Mesothelial cell of epicardium (in vitro differentiated cells): ENCODE measurements at regions not wholly inside any gene's neighbourhood (a gene's known extent, or its start where the extent isn't known, plus 50 kb on each side); places are given as distances from the start of the nearest gene placed in this dataset.

Experiments
- DNase-seq, 2 experiments: peaks; one replicate each; pipeline ENCODE4 v3.0.0; 2021; ENCODE audit warnings: low spot score in 2 of 2; ENCODE audit not compliant: unreplicated experiment in 2 of 2
- H3K27ac Mint-ChIP-seq: 2 replicates; pipeline ENCODE4 v1.8.0; 2021; ENCODE audit warnings: mixed read lengths
- H3K27me3 Mint-ChIP-seq: 2 replicates; pipeline ENCODE4 v1.8.0; 2021; ENCODE audit warnings: low read depth, mixed read lengths
- H3K36me3 Mint-ChIP-seq: 2 replicates; pipeline ENCODE4 v1.8.0; 2021; ENCODE audit warnings: mixed read lengths
- H3K4me1 Mint-ChIP-seq: 2 replicates; pipeline ENCODE4 v1.8.0; 2021; ENCODE audit warnings: mixed read lengths
- H3K4me3 Mint-ChIP-seq: 2 replicates; pipeline ENCODE4 v1.8.0; 2021; ENCODE audit warnings: mild to moderate bottlenecking, moderate library complexity, mixed read lengths
- H3K9me3 Mint-ChIP-seq: 2 replicates; pipeline ENCODE4 v1.8.0; 2021; ENCODE audit warnings: mixed read lengths
- TF ChIP-seq, protein P1 (sequence below): fragments of 200-600 bp; sonication (generic); IDR thresholded peaks from one replicate; pipeline ENCODE4 v1.5.0; 2021; ENCODE audit warnings: antibody characterized with exemption; ENCODE audit not compliant: unreplicated experiment

- peak overlapping the region; percentile 55 for H3K27ac Mint-ChIP-seq
- TF ChIP-seq, protein P1, sequence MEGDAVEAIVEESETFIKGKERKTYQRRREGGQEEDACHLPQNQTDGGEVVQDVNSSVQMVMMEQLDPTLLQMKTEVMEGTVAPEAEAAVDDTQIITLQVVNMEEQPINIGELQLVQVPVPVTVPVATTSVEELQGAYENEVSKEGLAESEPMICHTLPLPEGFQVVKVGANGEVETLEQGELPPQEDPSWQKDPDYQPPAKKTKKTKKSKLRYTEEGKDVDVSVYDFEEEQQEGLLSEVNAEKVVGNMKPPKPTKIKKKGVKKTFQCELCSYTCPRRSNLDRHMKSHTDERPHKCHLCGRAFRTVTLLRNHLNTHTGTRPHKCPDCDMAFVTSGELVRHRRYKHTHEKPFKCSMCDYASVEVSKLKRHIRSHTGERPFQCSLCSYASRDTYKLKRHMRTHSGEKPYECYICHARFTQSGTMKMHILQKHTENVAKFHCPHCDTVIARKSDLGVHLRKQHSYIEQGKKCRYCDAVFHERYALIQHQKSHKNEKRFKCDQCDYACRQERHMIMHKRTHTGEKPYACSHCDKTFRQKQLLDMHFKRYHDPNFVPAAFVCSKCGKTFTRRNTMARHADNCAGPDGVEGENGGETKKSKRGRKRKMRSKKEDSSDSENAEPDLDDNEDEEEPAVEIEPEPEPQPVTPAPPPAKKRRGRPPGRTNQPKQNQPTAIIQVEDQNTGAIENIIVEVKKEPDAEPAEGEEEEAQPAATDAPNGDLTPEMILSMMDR: no peak
- peaks cover 39% of the 10 kb centered on the region for H3K9me3 Mint-ChIP-seq
- H3K27me3 Mint-ChIP-seq: no peaks in the 10 kb centered on the region
- peaks cover 3% of the 10 kb centered on the region for H3K36me3 Mint-ChIP-seq
- no peak for DNase-seq
- peaks cover 32% of the 10 kb centered on the region for H3K4me1 Mint-ChIP-seq
- no peak overlapping the region for H3K4me3 Mint-ChIP-seq
Measured at GRCh38 chr14:58954052-58954451, 234.4 kb upstream of the DAAM1 start.

GRCh38 chr14:58954901-58955861 lies 233.3 kb upstream of the DAAM1 start:
- Mint-ChIP-seq H3K4me3 (peak overlapping the region; percentile 8), H3K36me3 (peaks cover 3% of the 10 kb centered on the region), H3K4me1 (peaks cover 32% of the 10 kb centered on the region), H3K27me3 (no peaks in the 10 kb centered on the region), H3K27ac (peak overlapping the region; percentile 55), H3K9me3 (peaks cover 33% of the 10 kb centered on the region)
- DNase-seq: no peak
- TF ChIP-seq, protein P1: no peak

DNA sequence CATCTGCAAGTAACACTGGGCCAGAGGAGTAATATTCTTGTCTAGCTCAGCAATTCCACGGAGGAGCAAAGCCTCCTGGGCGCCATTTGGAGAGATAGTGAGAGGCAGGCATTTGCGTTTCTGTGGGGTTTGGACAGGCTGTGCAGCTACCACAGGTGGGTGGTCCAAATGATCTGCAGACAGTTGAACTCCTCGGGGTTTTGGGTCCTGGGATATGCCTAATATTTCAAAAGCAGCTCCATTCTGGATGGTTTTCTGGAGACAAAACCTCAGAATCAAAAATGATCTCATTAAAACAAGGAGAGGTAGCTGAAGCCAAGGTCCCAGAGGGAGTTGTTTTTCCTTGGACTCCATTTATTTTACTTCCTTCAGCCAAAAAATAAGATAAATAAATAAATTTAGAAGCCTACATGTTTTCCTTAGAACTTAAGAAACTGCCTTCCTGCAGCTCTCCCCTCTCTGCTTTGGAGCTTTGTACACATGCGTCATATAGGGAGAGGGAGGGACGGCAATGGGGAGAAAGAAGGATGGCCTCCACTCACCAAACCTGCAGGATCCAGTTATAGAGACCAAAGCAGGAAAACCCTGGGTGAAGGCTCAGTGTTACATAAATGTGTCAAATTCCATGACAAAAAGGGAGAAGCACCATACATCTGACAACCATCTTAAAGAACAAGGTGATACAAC lies 227.3 kb upstream of the DAAM1 start:
- Mint-ChIP-seq H3K27ac (no peak overlapping the region), H3K4me1 (peaks cover 31% of the 10 kb centered on the region), H3K36me3 (peaks cover 2% of the 10 kb centered on the region), H3K27me3 (no peaks in the 10 kb centered on the region), H3K4me3 (no peak overlapping the region), H3K9me3 (peaks cover 12% of the 10 kb centered on the region)
- TF ChIP-seq, protein P1: no peak
- DNase-seq: no peak

- Mint-ChIP-seq H3K27me3 (no peaks in the 10 kb centered on the region), H3K27ac (no peak overlapping the region), H3K36me3 (no peaks in the 10 kb centered on the region), H3K4me3 (no peak overlapping the region), H3K9me3 (no peaks in the 10 kb centered on the region), H3K4me1 (peaks cover 39% of the 10 kb centered on the region)
- DNase-seq: no peak
- TF ChIP-seq, protein P1: no peak
Measured at GRCh38 chr14:58963873-58964597, 224.4 kb upstream of the DAAM1 start.

DNA sequence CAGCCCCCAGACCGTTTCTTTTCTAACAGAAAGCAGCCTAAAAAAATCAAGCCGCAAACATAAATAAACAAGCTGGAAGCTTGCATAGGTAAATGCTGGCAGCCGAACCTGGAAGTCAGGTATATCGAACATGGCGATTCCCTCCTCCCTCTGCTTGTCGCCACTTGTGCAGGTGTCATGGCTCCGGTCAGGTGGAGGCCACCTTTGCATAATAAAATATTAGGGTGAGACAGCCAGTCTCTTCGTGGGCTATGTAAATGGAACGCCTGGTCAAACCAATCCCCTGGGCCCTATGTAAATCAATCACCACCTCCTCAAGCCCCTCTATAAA lies 223.9 kb upstream of the DAAM1 start:
- Mint-ChIP-seq H3K27ac (peak overlapping the region; percentile 90), H3K9me3 (no peaks in the 10 kb centered on the region), H3K27me3 (no peaks in the 10 kb centered on the region), H3K36me3 (no peaks in the 10 kb centered on the region), H3K4me3 (no peak overlapping the region), H3K4me1 (peaks cover 39% of the 10 kb centered on the region)
- DNase-seq: no peak
- TF ChIP-seq, protein P1: no peak
